Activated CD8-positive, alpha-beta T cell treated with anti-CD3 and anti-CD28 coated beads for 36 hours (primary cell): ENCODE measurements at regions not wholly inside any gene's neighbourhood (a gene's known extent, or its start where the extent isn't known, plus 50 kb on each side); places are given as distances from the start of the nearest gene placed in this dataset.

ENCODE experiments used
- ATAC-seq: fragments of 200-7000 bp; cut with Tn5 transposase; one replicate; pipeline ENCODE4 v1.10.0; 2021; ENCODE audit warnings: mild to moderate bottlenecking, moderate library complexity
- CTCF ChIA-PET: fragments of 350-600 bp; sonication (Branson Sonifier 250); formaldehyde crosslinking; loops from one replicate; lab custom pipeline; 2021; ENCODE audit warnings: antibody characterized with exemption; lab: Charles Lee
- POLR2A ChIA-PET: fragments of 350-600 bp; sonication (Branson Sonifier 250); formaldehyde crosslinking; loops from one replicate; lab custom pipeline; 2021; ENCODE audit warnings: antibody characterized with exemption; lab: Charles Lee
- DNase-seq: peaks from one replicate; pipeline ENCODE4 v3.0.0-alpha.2; 2020
- H3K27ac Mint-ChIP-seq: one replicate; pipeline ENCODE4 v1.8.0; 2021; ENCODE audit warnings: mild to moderate bottlenecking, mixed read lengths
- H3K27me3 Mint-ChIP-seq: one replicate; pipeline ENCODE4 v1.8.0; 2021; ENCODE audit warnings: mixed read lengths
- H3K36me3 Mint-ChIP-seq: one replicate; pipeline ENCODE4 v1.8.0; 2021; ENCODE audit warnings: low read depth, mixed read lengths
- H3K4me1 Mint-ChIP-seq: one replicate; pipeline ENCODE4 v1.8.0; 2021; ENCODE audit warnings: low read depth, mixed read lengths
- H3K4me3 Mint-ChIP-seq: one replicate; pipeline ENCODE4 v1.8.0; 2021; ENCODE audit warnings: mild to moderate bottlenecking, moderate library complexity, mixed read lengths
- H3K9me3 Mint-ChIP-seq: one replicate; pipeline ENCODE4 v1.8.0; 2021; ENCODE audit warnings: mixed read lengths
- CTCF ChIP-seq: fragments of 200-600 bp; IDR thresholded peaks from one replicate; pipeline ENCODE4 v1.8.0; 2022; ENCODE audit warnings: antibody characterized with exemption, mild to moderate bottlenecking
- intact Hi-C: fragments of 100-400 bp; cut with micrococcal nuclease; formaldehyde crosslinking; loops from one replicate; pipeline ENCODE4 v1.10.0; 2022

- DNase-seq: no peak
- no peak for TF ChIP-seq CTCF
- Mint-ChIP-seq H3K27ac (no peak overlapping the region), H3K9me3 (no peaks in the 10 kb centered on the region), H3K4me3 (no peak overlapping the region), H3K27me3 (no peaks in the 10 kb centered on the region), H3K4me1 (no peaks in the 10 kb centered on the region), H3K36me3 (no peaks in the 10 kb centered on the region)
- intact Hi-C loops: no loop called here
- CTCF ChIA-PET: no interaction called here
- no peak for ATAC-seq
- POLR2A ChIA-PET: no interaction called here
Observed at GRCh38 chr4:180734753-180735432, 1508.3 kb upstream of the TENM3 start.

- H3K27me3 Mint-ChIP-seq: no peaks in the 10 kb centered on the region
- ChIA-PET CTCF (no interaction called here), POLR2A (no interaction called here)
- no peak for TF ChIP-seq CTCF
- no peaks in the 10 kb centered on the region for H3K4me1 Mint-ChIP-seq
- no peaks in the 10 kb centered on the region for H3K36me3 Mint-ChIP-seq
- no peak overlapping the region for H3K27ac Mint-ChIP-seq
- DNase-seq (no peak), ATAC-seq (no peak)
- no peaks in the 10 kb centered on the region for H3K9me3 Mint-ChIP-seq
- H3K4me3 Mint-ChIP-seq: no peak overlapping the region
- intact Hi-C loops: no loop called here
Observed at GRCh38 chr4:180741703-180742102, 1501.5 kb upstream of the TENM3 start.

GRCh38 chr4:180745019-180745418 is 1498.2 kb upstream of the TENM3 start:
- POLR2A ChIA-PET: no interaction called here
- no peaks in the 10 kb centered on the region for H3K4me1 Mint-ChIP-seq
- no peak for DNase-seq
- H3K36me3 Mint-ChIP-seq: no peaks in the 10 kb centered on the region
- H3K4me3 Mint-ChIP-seq: no peak overlapping the region
- H3K9me3 Mint-ChIP-seq: no peaks in the 10 kb centered on the region
- CTCF ChIA-PET: no interaction called here
- no peak for ATAC-seq
- intact Hi-C loops: no loop called here
- no peak for TF ChIP-seq CTCF
- H3K27me3 Mint-ChIP-seq: no peaks in the 10 kb centered on the region
- no peak overlapping the region for H3K27ac Mint-ChIP-seq

- intact Hi-C loops: no loop called here
- ChIA-PET POLR2A (no interaction called here), CTCF (no interaction called here)
- TF ChIP-seq CTCF: no peak
- Mint-ChIP-seq H3K36me3 (no peaks in the 10 kb centered on the region), H3K27ac (no peak overlapping the region), H3K27me3 (no peaks in the 10 kb centered on the region), H3K4me3 (no peak overlapping the region), H3K4me1 (no peaks in the 10 kb centered on the region), H3K9me3 (peaks cover 4% of the 10 kb centered on the region)
- no peak for DNase-seq
- ATAC-seq: no peak
Observed at GRCh38 chr4:180751009-180751408, 1492.2 kb upstream of the TENM3 start.

GRCh38 chr4:180757927-180758326 is 1485.3 kb upstream of the TENM3 start:
- H3K4me1 Mint-ChIP-seq: no peaks in the 10 kb centered on the region
- ATAC-seq (no peak), DNase-seq (no peak)
- peaks cover 6% of the 10 kb centered on the region for H3K9me3 Mint-ChIP-seq
- intact Hi-C loops: no loop called here
- ChIA-PET POLR2A (no interaction called here), CTCF (no interaction called here)
- no peak overlapping the region for H3K27ac Mint-ChIP-seq
- no peaks in the 10 kb centered on the region for H3K27me3 Mint-ChIP-seq
- H3K36me3 Mint-ChIP-seq: no peaks in the 10 kb centered on the region
- no peak overlapping the region for H3K4me3 Mint-ChIP-seq
- no peak for TF ChIP-seq CTCF
